KOPT-K1 (cell line): ENCODE measurements at regions not wholly inside any gene's neighbourhood (a gene's known extent, or its start where the extent isn't known, plus 50 kb on each side); places are given as distances from the start of the nearest gene placed in this dataset.
"Not testable (repeated sequence)": the region's sequence is repeated elsewhere in the genome, so short reads cannot be mapped to it uniquely, and the experiment has no call there.

Experiments used
- H3K27ac ChIP-seq: fragments of 200-600 bp; sonication (generic); 2 replicates; pipeline ENCODE4 v1.5.1; 2016; ENCODE audit warnings: antibody characterized with exemption, mild to moderate bottlenecking, low read depth, low read length; ENCODE audit not compliant: poor library complexity, severe bottlenecking
- H3K36me3 ChIP-seq: fragments of 200-600 bp; sonication (generic); 2 replicates; pipeline ENCODE4 v1.5.1; 2017; ENCODE audit warnings: antibody characterized with exemption, mild to moderate bottlenecking, low read length, moderate library complexity; ENCODE audit not compliant: insufficient read depth
- H3K9me3 ChIP-seq: fragments of 200-600 bp; sonication (generic); 2 replicates; pipeline ENCODE4 v1.5.1; 2017; ENCODE audit warnings: antibody characterized with exemption, low read length, mild to moderate bottlenecking; ENCODE audit not compliant: insufficient read depth, poor library complexity, severe bottlenecking

GRCh38 chr6:126206504-126207246 is 133.2 kb upstream of the CENPW start:
- Histone ChIP-seq H3K9me3 (no peaks in the 10 kb centered on the region), H3K36me3 (no peaks in the 10 kb centered on the region), H3K27ac (no peak overlapping the region)

GRCh38 chr6:126210398-126211075 is 129.4 kb upstream of the CENPW start:
- no peaks in the 10 kb centered on the region for H3K36me3 ChIP-seq
- H3K9me3 ChIP-seq = no peaks in the 10 kb centered on the region
- no peak overlapping the region for H3K27ac ChIP-seq

GRCh38 chr6:126217497-126217896 is 122.4 kb upstream of the CENPW start:
- peaks cover 7% of the 10 kb centered on the region for H3K9me3 ChIP-seq
- no peaks in the 10 kb centered on the region for H3K36me3 ChIP-seq
- H3K27ac ChIP-seq = no peak overlapping the region

GRCh38 chr6:126220901-126221300 is 119.0 kb upstream of the CENPW start:
- not testable (repeated sequence) for H3K27ac ChIP-seq

DNA sequence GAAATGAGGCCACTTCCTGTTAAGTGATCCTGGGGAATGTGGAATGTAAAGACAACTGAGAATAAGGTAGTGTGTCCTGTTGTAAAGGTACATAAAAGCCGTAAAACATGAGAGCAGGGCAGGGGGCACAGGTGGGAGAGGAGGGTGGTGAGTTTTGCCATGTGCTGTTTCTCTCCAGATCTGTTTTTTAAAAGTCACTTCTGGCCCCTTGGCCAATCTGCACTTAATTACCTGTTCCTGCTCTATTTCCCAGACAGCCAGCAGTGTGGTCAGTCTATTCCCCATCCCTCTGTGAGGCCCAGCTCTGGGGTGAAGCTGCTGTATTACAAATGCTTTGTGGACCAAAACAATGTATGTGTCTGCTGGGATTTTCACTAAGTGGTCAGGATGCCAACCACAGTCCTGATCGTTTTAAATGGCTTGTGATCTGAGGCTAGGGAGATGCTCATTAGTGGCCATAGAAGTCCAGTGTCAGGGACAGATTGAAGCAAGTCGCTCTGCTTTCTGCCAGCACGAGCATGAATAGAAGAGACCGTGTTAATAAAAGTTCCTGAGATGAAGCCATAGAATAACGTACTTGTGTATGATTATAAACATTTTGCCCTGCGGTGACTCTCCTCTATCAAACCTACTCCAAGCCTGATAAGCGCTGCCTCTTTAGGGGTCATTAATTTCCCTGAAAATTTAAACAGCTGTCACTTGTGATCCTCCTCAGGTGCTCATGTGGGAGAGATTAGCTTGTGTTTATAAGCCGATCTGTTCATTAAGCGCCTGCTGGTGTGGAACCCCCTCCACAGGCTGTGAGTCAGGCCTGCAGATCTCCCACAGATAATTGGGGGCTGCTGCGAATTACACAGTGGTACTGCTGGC is 111.8 kb upstream of the CENPW start:
- Histone ChIP-seq H3K36me3 (no peaks in the 10 kb centered on the region), H3K9me3 (no peaks in the 10 kb centered on the region), H3K27ac (no peak overlapping the region)

More at GRCh38 chr6:126220901-126221300, 119.0 kb upstream of the CENPW start:
- not testable (repeated sequence) for H3K9me3 ChIP-seq, H3K36me3 ChIP-seq

DNA sequence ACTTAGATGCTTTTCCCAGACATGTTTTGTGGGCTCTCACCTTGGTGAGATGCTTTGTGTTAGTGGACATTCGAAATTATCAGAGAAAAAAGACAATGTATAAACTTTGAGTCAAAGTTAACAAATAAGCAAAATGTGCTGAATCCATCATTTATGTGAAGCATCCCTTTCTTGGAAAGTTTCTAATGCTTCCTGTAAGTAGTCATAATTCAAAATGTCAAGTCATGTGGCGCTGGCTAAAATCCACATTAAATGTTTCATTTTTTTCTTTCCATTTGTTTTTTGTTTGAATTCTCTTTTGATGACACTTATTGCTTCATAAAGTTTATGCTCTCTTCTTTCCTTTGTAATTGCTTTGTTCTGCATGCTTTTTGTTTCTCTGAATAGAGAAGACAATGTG is 107.2 kb upstream of the CENPW start:
- Histone ChIP-seq H3K27ac (no peak overlapping the region), H3K9me3 (no peaks in the 10 kb centered on the region), H3K36me3 (no peaks in the 10 kb centered on the region)

DNA sequence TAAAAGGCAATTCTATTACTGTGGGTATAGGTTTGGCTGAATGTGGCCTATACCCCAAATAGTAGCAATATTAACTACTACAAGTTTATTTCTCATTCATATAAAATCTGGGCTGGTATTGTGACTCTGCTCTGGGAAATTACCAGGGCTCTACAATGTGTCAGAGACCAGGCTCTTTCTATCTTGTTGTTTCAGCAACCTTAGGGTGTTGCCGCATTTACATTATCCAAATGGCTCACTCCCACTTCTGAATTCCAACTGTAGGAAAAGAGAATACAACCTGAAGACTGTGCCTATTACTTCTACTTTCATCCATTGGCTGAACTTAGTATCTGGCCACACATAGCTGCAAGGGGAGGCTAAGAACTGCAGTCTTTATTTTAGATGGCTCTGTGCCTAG is 106.7 kb upstream of the CENPW start:
- Histone ChIP-seq H3K9me3 (no peaks in the 10 kb centered on the region), H3K27ac (no peak overlapping the region)

GRCh38 chr6:126235363-126235762 is 104.6 kb upstream of the CENPW start:
- H3K36me3 ChIP-seq = no peaks in the 10 kb centered on the region
- no peak overlapping the region for H3K27ac ChIP-seq
- no peaks in the 10 kb centered on the region for H3K9me3 ChIP-seq

More for the DNA sequence above, 106.7 kb upstream of the CENPW start:
- H3K36me3 ChIP-seq = no peaks in the 10 kb centered on the region

DNA sequence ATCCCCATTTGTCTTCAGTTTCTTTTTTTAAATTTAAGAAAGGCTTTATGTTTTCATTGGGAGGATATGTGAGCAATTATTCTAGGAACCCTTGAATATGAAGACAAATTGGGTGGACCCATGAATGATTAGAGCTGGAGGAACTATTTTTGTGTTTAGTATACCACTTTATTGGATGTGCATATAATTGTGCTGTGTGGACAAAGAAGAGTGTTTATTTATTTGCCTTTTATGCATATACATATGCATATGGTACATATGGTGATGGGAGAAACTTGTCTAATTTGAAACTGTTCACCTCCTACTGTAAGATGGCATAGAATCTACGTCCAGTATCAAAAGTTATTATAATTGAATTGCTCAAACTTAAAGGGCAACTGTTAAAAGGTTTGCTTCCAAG is 94.8 kb upstream of the CENPW start:
- no peaks in the 10 kb centered on the region for H3K9me3 ChIP-seq
- H3K36me3 ChIP-seq = no peaks in the 10 kb centered on the region
- no peak overlapping the region for H3K27ac ChIP-seq

DNA sequence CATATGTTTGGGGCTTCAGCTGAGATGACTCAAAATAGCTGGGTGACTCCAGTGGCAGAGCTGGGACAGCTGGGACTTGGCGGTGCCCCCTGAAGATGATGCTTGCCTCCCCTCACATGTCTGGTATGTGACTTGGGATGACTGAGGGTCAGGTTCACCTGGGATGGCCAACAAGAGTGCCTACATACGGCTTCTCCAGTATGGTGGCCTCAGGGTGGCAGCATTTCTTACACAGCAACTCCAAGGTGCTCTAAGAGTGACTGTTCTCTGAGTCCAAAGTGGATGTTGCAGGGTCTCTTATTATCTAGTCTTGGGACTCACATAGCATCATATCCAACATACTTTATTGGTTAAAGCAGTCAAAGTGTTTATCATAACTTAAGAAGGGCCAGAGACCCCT is 87.8 kb upstream of the CENPW start:
- no peaks in the 10 kb centered on the region for H3K36me3 ChIP-seq
- no peak overlapping the region for H3K27ac ChIP-seq
- no peaks in the 10 kb centered on the region for H3K9me3 ChIP-seq

DNA sequence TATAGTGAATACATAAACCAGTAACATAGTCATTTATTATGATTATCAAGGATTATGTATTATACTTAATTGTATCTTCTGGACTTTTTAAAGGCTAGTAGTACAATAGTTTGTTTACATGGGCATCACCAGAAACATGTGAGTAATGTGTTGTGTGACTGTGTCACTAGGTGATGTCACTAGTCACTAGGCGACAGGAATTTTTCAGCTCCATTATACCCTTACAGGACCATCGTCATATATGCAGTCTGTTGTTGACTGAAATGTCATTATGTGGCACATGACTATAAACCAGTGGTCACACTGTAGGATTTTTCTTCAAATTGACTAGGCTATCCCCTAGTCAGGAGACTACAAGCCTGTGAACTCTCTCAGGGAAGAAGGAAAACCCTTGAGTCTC is 86.5 kb upstream of the CENPW start:
- no peaks in the 10 kb centered on the region for H3K9me3 ChIP-seq
- no peak overlapping the region for H3K27ac ChIP-seq
- no peaks in the 10 kb centered on the region for H3K36me3 ChIP-seq

DNA sequence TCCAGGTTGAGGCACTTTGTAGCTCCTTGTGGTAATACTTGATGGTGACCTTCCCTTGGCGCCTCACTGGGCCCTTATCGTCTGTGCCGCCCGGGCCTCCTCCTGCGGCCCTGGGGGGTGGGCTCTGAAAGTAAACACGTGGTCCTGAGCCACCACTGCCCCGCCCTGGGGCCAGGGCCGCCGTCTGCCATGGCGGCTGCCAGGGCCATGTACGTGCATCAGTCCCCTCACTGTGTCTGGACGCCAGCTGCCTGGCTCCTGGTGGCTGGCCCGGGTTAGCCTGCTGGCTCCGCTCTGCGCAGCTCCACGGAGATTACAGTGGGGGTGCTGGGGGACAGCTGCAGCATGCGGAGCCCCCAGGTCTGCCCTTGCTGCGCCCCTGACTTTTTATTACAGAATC is 81.8 kb upstream of the CENPW start:
- Histone ChIP-seq H3K36me3 (no peaks in the 10 kb centered on the region), H3K9me3 (peaks cover 11% of the 10 kb centered on the region), H3K27ac (no peak overlapping the region)

- H3K36me3 ChIP-seq = no peaks in the 10 kb centered on the region
- peaks cover 11% of the 10 kb centered on the region for H3K9me3 ChIP-seq
These were observed 78.0 kb upstream of the CENPW start for GRCh38 chr6:126261792-126262421.

GRCh38 chr6:126264265-126264664 is 75.7 kb upstream of the CENPW start:
- no peaks in the 10 kb centered on the region for H3K36me3 ChIP-seq
- H3K9me3 ChIP-seq = peaks cover 11% of the 10 kb centered on the region
- H3K27ac ChIP-seq = no peak overlapping the region

More at GRCh38 chr6:126261792-126262421, 78.0 kb upstream of the CENPW start:
- no peak overlapping the region for H3K27ac ChIP-seq

- Histone ChIP-seq H3K36me3 (no peaks in the 10 kb centered on the region), H3K9me3 (peaks cover 6% of the 10 kb centered on the region), H3K27ac (no peak overlapping the region)
These were observed 73.3 kb upstream of the CENPW start for GRCh38 chr6:126266664-126267063.
